Trophoblast cell (in vitro differentiated cells and primary cell): ENCODE measurements at regions not wholly inside any gene's neighbourhood (a gene's known extent, or its start where the extent isn't known, plus 50 kb on each side); places are given as distances from the start of the nearest gene placed in this dataset.

Experiments
- DNase-seq, 2 donors: peaks; one replicate each; pipeline ENCODE4 v3.0.0-alpha.2; 2016
- H2AFZ ChIP-seq: 2 replicates; pipeline ENCODE4 v1.6.1; 2013; ENCODE audit warnings: low read length, moderate library complexity, mild to moderate bottlenecking; ENCODE audit not compliant: insufficient read depth, poor library complexity
- H2AK5ac ChIP-seq: 2 replicates; pipeline ENCODE4 v1.6.1; 2013; ENCODE audit warnings: mild to moderate bottlenecking, low read length
- H2BK120ac ChIP-seq: 2 replicates; pipeline ENCODE4 v1.6.1; 2013; ENCODE audit warnings: low read length, mild to moderate bottlenecking, moderate library complexity; ENCODE audit not compliant: insufficient read depth, poor library complexity
- H2BK12ac ChIP-seq: 2 replicates; pipeline ENCODE4 v1.6.1; 2013; ENCODE audit warnings: mild to moderate bottlenecking, low read length, moderate library complexity
- H2BK5ac ChIP-seq: 2 replicates; pipeline ENCODE4 v1.6.1; 2013; ENCODE audit warnings: low read length, low read depth, moderate library complexity, mild to moderate bottlenecking; ENCODE audit not compliant: poor library complexity
- H3K14ac ChIP-seq: 2 replicates; pipeline ENCODE4 v1.6.1; 2013; ENCODE audit warnings: mild to moderate bottlenecking, low read length
- H3K18ac ChIP-seq: 2 replicates; pipeline ENCODE4 v1.6.1; 2013; ENCODE audit warnings: mild to moderate bottlenecking, low read length
- H3K23ac ChIP-seq: 2 replicates; pipeline ENCODE4 v1.6.1; 2013; ENCODE audit warnings: low read length
- H3K27ac ChIP-seq: 2 replicates; pipeline ENCODE4 v1.5.1; 2013; ENCODE audit warnings: low read depth, mild to moderate bottlenecking, inconsistent platforms, low read length, moderate library complexity
- H3K27me3 ChIP-seq: 2 replicates; pipeline ENCODE4 v1.6.1; 2013; ENCODE audit warnings: inconsistent platforms, mild to moderate bottlenecking, low read length, moderate library complexity; ENCODE audit not compliant: insufficient read depth
- H3K36me3 ChIP-seq, 2 experiments: 1 replicate in 1 of 2; 2 replicates in 1 of 2; pipeline ENCODE4 v1.6.1; 2013; ENCODE audit warnings: low read length in 2 of 2, mild to moderate bottlenecking in 2 of 2, moderate library complexity in 1 of 2; ENCODE audit not compliant: insufficient read depth in 2 of 2, control insufficient read depth in 1 of 2
- H3K4ac ChIP-seq: 2 replicates; pipeline ENCODE4 v1.6.1; 2013; ENCODE audit warnings: low read depth, mild to moderate bottlenecking, low read length, moderate library complexity
- H3K4me1 ChIP-seq, 2 experiments: 1 replicate in 1 of 2; 2 replicates in 1 of 2; pipeline ENCODE4 v1.6.1; 2013; ENCODE audit warnings: low read length in 2 of 2, mild to moderate bottlenecking in 2 of 2, moderate library complexity in 1 of 2; ENCODE audit not compliant: insufficient read depth in 2 of 2, control insufficient read depth in 1 of 2
- H3K4me2 ChIP-seq: 2 replicates; pipeline ENCODE4 v1.6.1; 2013; ENCODE audit warnings: inconsistent platforms, mild to moderate bottlenecking, low read length, moderate library complexity
- H3K4me3 ChIP-seq: 2 replicates; pipeline ENCODE4 v1.5.1; 2013; ENCODE audit warnings: mild to moderate bottlenecking, low read depth, low read length, inconsistent platforms
- H3K79me1 ChIP-seq: one replicate; pipeline ENCODE4 v1.6.1; 2013; ENCODE audit warnings: low read length
- H3K79me2 ChIP-seq: 2 replicates; pipeline ENCODE4 v1.6.1; 2013; ENCODE audit warnings: low read length, mild to moderate bottlenecking; ENCODE audit not compliant: control insufficient read depth, insufficient read depth, poor library complexity
- H3K9ac ChIP-seq: 2 replicates; pipeline ENCODE4 v1.6.1; 2013; ENCODE audit warnings: mild to moderate bottlenecking, low read length
- H3K9me3 ChIP-seq: 2 replicates; pipeline ENCODE4 v1.6.1; 2013; ENCODE audit warnings: low read depth, mild to moderate bottlenecking, control low read depth, inconsistent platforms, low read length; ENCODE audit not compliant: insufficient read depth
- H4K12ac ChIP-seq: 2 replicates; pipeline ENCODE4 v1.6.1; 2013; ENCODE audit warnings: low read depth, mild to moderate bottlenecking, low read length, moderate library complexity
- H4K8ac ChIP-seq: 2 replicates; pipeline ENCODE4 v1.6.1; 2013; ENCODE audit warnings: low read depth, mild to moderate bottlenecking, low read length, moderate library complexity
- H4K91ac ChIP-seq: one replicate; pipeline ENCODE4 v1.6.1; 2013; ENCODE audit warnings: low read depth, mild to moderate bottlenecking, low read length, moderate library complexity
- WGBS: extraction: QIAGEN DNeasy Blood & Tissue Kit; methylation state at CpG from one replicate; pipeline ENCODE4 v1.1.7; 2013; ENCODE audit warnings: missing lambda C conversion rate; ENCODE audit not compliant: insufficient read length, insufficient coverage; ENCODE audit errors: extremely low coverage; 5-methylcytosine and 5-hydroxymethylcytosine counted together

GRCh38 chr22:48318173-48318572, 1509.5 kb downstream of the BRD1 start:
- H3K79me2 ChIP-seq, result no peaks in the 10 kb centered on the region
- H2BK12ac ChIP-seq, result no peak overlapping the region
- no peak overlapping the region for H4K12ac ChIP-seq
- no peaks in the 10 kb centered on the region for H3K79me1 ChIP-seq
- H3K4me2 ChIP-seq, result no peak overlapping the region
- no peak overlapping the region for H2BK120ac ChIP-seq
- no peak overlapping the region for H3K4me3 ChIP-seq
- no peak overlapping the region for H4K8ac ChIP-seq
- no peaks in the 10 kb centered on the region for H3K27me3 ChIP-seq
- H2AK5ac ChIP-seq, result no peak overlapping the region
- H4K91ac ChIP-seq, result no peak overlapping the region
- H2AFZ ChIP-seq, result no peak overlapping the region
- no peak overlapping the region for H3K18ac ChIP-seq
- H3K4me1 ChIP-seq, result peaks cover 4 to 5% of the 10 kb centered on the region in 2 experiments
- no peak overlapping the region for H2BK5ac ChIP-seq
- no peak overlapping the region for H3K27ac ChIP-seq
- H3K36me3 ChIP-seq, result no peaks in the 10 kb centered on the region
- no peak overlapping the region for H3K4ac ChIP-seq
- H3K9ac ChIP-seq, result no peak overlapping the region
- no peak for DNase-seq
- H3K9me3 ChIP-seq, result peaks cover 2% of the 10 kb centered on the region
- H3K14ac ChIP-seq, result no peak overlapping the region
- 100% methylated on average over 1 of the region's 6 CpGs for WGBS
- no peak overlapping the region for H3K23ac ChIP-seq

- no peak overlapping the region for H2BK12ac ChIP-seq
- H3K9me3 ChIP-seq, result peaks cover 2% of the 10 kb centered on the region
- no peak overlapping the region for H3K14ac ChIP-seq
- H3K9ac ChIP-seq, result no peak overlapping the region
- WGBS, result no CpG with 5 or more reads among the region's 19 CpGs
- no peaks in the 10 kb centered on the region for H3K4me1 ChIP-seq
- H3K36me3 ChIP-seq, result no peaks in the 10 kb centered on the region
- no peak overlapping the region for H2BK5ac ChIP-seq
- H4K12ac ChIP-seq, result no peak overlapping the region
- no peak overlapping the region for H3K4me2 ChIP-seq
- H2BK120ac ChIP-seq, result no peak overlapping the region
- no peaks in the 10 kb centered on the region for H3K79me2 ChIP-seq
- H2AK5ac ChIP-seq, result no peak overlapping the region
- no peak overlapping the region for H3K27ac ChIP-seq
- H3K4ac ChIP-seq, result no peak overlapping the region
- no peak overlapping the region for H4K91ac ChIP-seq
- no peak overlapping the region for H4K8ac ChIP-seq
- DNase-seq, result no peak
- H3K23ac ChIP-seq, result no peak overlapping the region
- H3K18ac ChIP-seq, result no peak overlapping the region
- no peaks in the 10 kb centered on the region for H3K27me3 ChIP-seq
- no peaks in the 10 kb centered on the region for H3K79me1 ChIP-seq
- H3K4me3 ChIP-seq, result no peak overlapping the region
- H2AFZ ChIP-seq, result no peak overlapping the region
These were observed 1511.1 kb downstream of the BRD1 start for GRCh38 chr22:48316257-48317250.

- Histone ChIP-seq H3K18ac (no peak overlapping the region), H3K23ac (no peak overlapping the region), H2BK120ac (no peak overlapping the region), H3K9ac (no peak overlapping the region), H2AK5ac (no peak overlapping the region), H3K14ac (no peak overlapping the region), H3K36me3 (no peaks in the 10 kb centered on the region), H3K4me1 (no peaks in the 10 kb centered on the region), H4K91ac (no peak overlapping the region), H3K4ac (no peak overlapping the region), H3K9me3 (peaks cover 4% of the 10 kb centered on the region), H3K27me3 (no peaks in the 10 kb centered on the region), H3K79me1 (no peaks in the 10 kb centered on the region), H3K79me2 (no peaks in the 10 kb centered on the region), H3K27ac (no peak overlapping the region), H4K8ac (no peak overlapping the region), H2BK5ac (no peak overlapping the region), H4K12ac (no peak overlapping the region), H2AFZ (no peak overlapping the region), H2BK12ac (no peak overlapping the region), H3K4me2 (no peak overlapping the region), H3K4me3 (no peak overlapping the region)
- WGBS, result no CpG with 5 or more reads among the region's 23 CpGs
- no peak for DNase-seq
These were observed 1512.0 kb downstream of the BRD1 start for GRCh38 chr22:48315439-48316256.

- H3K79me2 ChIP-seq, result no peaks in the 10 kb centered on the region
- no peak overlapping the region for H2BK5ac ChIP-seq
- no peak for DNase-seq
- no peak overlapping the region for H4K8ac ChIP-seq
- no peak overlapping the region for H3K4me2 ChIP-seq
- no peaks in the 10 kb centered on the region for H3K36me3 ChIP-seq
- H3K9ac ChIP-seq, result no peak overlapping the region
- peaks cover 2% of the 10 kb centered on the region for H3K9me3 ChIP-seq
- H2AFZ ChIP-seq, result no peak overlapping the region
- H4K12ac ChIP-seq, result no peak overlapping the region
- no peak overlapping the region for H3K4ac ChIP-seq
- no peak overlapping the region for H3K27ac ChIP-seq
- H3K4me3 ChIP-seq, result no peak overlapping the region
- no CpG with 5 or more reads among the region's 6 CpGs for WGBS
- H2BK120ac ChIP-seq, result no peak overlapping the region
- no peaks in the 10 kb centered on the region for H3K27me3 ChIP-seq
- H2AK5ac ChIP-seq, result no peak overlapping the region
- no peak overlapping the region for H3K14ac ChIP-seq
- no peak overlapping the region for H3K23ac ChIP-seq
- no peak overlapping the region for H2BK12ac ChIP-seq
- no peak overlapping the region for H3K18ac ChIP-seq
- no peak overlapping the region for H4K91ac ChIP-seq
- no peaks in the 10 kb centered on the region for H3K79me1 ChIP-seq
- H3K4me1 ChIP-seq, result no peaks in the 10 kb centered on the region
These were observed 1513.6 kb downstream of the BRD1 start for GRCh38 chr22:48314073-48314472.
